ENCODE measurements at regions not wholly inside any gene's neighbourhood (a gene's known extent, or its start where the extent isn't known, plus 50 kb on each side); places are given as distances from the start of the nearest gene placed in this dataset.

GRCh38 chr5:124007675-124008398 is 495.9 kb downstream of the CSNK1G3 start:
- TF ChIP-seq ZFP30 (CRISPR knock-in tag; IDR thresholded peaks at IDR 0.05), result peak; percentile 98
- no peak for TF ChIP-seq POU6F1 (CRISPR knock-in tag; IDR thresholded peaks at IDR 0.05; ENCODE audit: borderline replicate concordance, low read depth)
- no peak for TF ChIP-seq RARB (CRISPR knock-in tag; IDR thresholded peaks at IDR 0.05)
- TF ChIP-seq CREB5 (CRISPR knock-in tag; IDR thresholded peaks at IDR 0.05; ENCODE audit: low read depth), result no peak
- no peak for TF ChIP-seq ZNF70 (CRISPR knock-in tag; IDR thresholded peaks at IDR 0.05)
- no peak for TF ChIP-seq ESRRG (CRISPR knock-in tag; IDR thresholded peaks at IDR 0.05)
- TF ChIP-seq TSHZ2 (CRISPR knock-in tag; IDR thresholded peaks at IDR 0.05), result no peak
- no peak for TF ChIP-seq GLIS3 (CRISPR knock-in tag; IDR thresholded peaks at IDR 0.05)
- no peak for TF ChIP-seq BACH2 (CRISPR knock-in tag; IDR thresholded peaks at IDR 0.05; ENCODE audit: borderline replicate concordance)
- no peak for TF ChIP-seq ZFP3 (CRISPR knock-in tag; IDR thresholded peaks at IDR 0.05)
- no peak for TF ChIP-seq ZNF8 (CRISPR knock-in tag; IDR thresholded peaks at IDR 0.05)
